Panc1 (cell line): ENCODE measurements at regions not wholly inside any gene's neighbourhood (a gene's known extent, or its start where the extent isn't known, plus 50 kb on each side); places are given as distances from the start of the nearest gene placed in this dataset.

Experiments used
- POLR2AphosphoS5 ChIP-seq: IDR thresholded peaks from 2 replicates; pipeline ENCODE4 v1.6.1; 2012; ENCODE audit warnings: mild to moderate bottlenecking, low read depth, low read length, moderate library complexity
- SIN3A ChIP-seq: IDR thresholded peaks from 2 replicates; pipeline ENCODE4 v1.6.1; 2012; ENCODE audit warnings: low read depth, mild to moderate bottlenecking, low read length, moderate library complexity, borderline replicate concordance; ENCODE audit not compliant: insufficient read depth
- TF ChIP-seq, protein P1 (sequence below): fragments of 450-650 bp; IDR thresholded peaks from 2 replicates; pipeline ENCODE4 v1.5.1; 2017; ENCODE audit warnings: mild to moderate bottlenecking
- TF ChIP-seq, protein P2 (sequence below), 2 experiments: IDR thresholded peaks; 2 replicates each; pipeline ENCODE4 v1.6.1; 2011 to 2012; ENCODE audit warnings: low read depth in 2 of 2, control low read depth in 1 of 2, low read length in 1 of 2, mild to moderate bottlenecking in 1 of 2, moderate library complexity in 1 of 2; ENCODE audit not compliant: insufficient read depth in 1 of 2

DNA sequence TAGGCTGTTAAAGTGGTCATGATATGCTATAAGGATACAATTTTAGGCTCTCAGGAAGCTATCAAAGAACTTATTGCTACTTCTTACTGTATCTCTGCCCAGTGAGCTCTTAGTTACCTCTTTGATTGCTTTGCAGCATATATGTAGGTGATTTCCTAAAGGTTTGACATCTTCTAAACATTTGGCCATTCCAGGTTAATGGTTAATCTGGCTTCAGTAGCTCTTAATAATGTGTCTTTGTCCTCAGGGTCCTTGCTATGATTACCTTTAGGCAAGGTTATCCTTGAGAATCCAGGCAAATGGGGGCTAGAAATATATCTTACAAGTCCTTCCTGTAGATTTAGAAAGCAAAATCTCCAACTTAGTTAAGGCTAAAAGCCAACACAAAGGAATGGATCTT lies 575.4 kb downstream of the TFAP2B start:
- TF ChIP-seq, protein P1, sequence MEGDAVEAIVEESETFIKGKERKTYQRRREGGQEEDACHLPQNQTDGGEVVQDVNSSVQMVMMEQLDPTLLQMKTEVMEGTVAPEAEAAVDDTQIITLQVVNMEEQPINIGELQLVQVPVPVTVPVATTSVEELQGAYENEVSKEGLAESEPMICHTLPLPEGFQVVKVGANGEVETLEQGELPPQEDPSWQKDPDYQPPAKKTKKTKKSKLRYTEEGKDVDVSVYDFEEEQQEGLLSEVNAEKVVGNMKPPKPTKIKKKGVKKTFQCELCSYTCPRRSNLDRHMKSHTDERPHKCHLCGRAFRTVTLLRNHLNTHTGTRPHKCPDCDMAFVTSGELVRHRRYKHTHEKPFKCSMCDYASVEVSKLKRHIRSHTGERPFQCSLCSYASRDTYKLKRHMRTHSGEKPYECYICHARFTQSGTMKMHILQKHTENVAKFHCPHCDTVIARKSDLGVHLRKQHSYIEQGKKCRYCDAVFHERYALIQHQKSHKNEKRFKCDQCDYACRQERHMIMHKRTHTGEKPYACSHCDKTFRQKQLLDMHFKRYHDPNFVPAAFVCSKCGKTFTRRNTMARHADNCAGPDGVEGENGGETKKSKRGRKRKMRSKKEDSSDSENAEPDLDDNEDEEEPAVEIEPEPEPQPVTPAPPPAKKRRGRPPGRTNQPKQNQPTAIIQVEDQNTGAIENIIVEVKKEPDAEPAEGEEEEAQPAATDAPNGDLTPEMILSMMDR, result no peak
- no peak for TF ChIP-seq POLR2AphosphoS5
- TF ChIP-seq, protein P2, sequence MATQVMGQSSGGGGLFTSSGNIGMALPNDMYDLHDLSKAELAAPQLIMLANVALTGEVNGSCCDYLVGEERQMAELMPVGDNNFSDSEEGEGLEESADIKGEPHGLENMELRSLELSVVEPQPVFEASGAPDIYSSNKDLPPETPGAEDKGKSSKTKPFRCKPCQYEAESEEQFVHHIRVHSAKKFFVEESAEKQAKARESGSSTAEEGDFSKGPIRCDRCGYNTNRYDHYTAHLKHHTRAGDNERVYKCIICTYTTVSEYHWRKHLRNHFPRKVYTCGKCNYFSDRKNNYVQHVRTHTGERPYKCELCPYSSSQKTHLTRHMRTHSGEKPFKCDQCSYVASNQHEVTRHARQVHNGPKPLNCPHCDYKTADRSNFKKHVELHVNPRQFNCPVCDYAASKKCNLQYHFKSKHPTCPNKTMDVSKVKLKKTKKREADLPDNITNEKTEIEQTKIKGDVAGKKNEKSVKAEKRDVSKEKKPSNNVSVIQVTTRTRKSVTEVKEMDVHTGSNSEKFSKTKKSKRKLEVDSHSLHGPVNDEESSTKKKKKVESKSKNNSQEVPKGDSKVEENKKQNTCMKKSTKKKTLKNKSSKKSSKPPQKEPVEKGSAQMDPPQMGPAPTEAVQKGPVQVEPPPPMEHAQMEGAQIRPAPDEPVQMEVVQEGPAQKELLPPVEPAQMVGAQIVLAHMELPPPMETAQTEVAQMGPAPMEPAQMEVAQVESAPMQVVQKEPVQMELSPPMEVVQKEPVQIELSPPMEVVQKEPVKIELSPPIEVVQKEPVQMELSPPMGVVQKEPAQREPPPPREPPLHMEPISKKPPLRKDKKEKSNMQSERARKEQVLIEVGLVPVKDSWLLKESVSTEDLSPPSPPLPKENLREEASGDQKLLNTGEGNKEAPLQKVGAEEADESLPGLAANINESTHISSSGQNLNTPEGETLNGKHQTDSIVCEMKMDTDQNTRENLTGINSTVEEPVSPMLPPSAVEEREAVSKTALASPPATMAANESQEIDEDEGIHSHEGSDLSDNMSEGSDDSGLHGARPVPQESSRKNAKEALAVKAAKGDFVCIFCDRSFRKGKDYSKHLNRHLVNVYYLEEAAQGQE (IDR thresholded peaks at IDR 0.05; ENCODE audit: insufficient read depth in 1 of 2, low read depth in 2 of 2, low read length in 1 of 2), result no peak
- TF ChIP-seq SIN3A, result no peak
